GM18519 (cell line): ENCODE measurements at regions not wholly inside any gene's neighbourhood (a gene's known extent, or its start where the extent isn't known, plus 50 kb on each side); places are given as distances from the start of the nearest gene placed in this dataset.
"Not testable (repeated sequence)": the region's sequence is repeated elsewhere in the genome, so short reads cannot be mapped to it uniquely, and the experiment has no call there.

Experiments
- ATAC-seq: cut with Tn5 transposase; IDR thresholded peaks from one replicate; pipeline ENCODE4 v1.9.1; 2021; ENCODE audit warnings: mild to moderate bottlenecking, moderate library complexity; ENCODE audit not compliant: unreplicated experiment, low FRiP score

DNA sequence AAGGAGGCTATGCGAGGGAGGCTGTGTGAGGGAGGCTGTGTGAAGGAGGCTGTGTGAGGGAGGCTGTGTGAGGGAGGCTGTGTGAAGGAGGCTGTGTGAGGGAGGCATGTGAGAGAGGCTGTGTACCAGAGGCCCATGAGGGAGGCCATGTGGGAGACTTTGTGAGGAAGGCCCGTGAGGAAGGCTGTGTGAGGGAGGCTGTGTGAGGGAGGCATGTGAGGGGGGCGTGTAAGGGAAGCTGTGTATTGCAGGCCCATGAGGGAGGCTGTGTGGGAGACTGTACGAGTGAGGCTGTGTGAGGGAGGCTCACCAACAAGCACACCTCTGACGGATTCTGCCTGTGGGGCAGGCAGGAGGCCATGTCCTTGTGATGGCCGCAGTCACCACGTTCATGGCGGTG lies 122.7 kb upstream of the RNF32 start:
- not testable (repeated sequence) for ATAC-seq

DNA sequence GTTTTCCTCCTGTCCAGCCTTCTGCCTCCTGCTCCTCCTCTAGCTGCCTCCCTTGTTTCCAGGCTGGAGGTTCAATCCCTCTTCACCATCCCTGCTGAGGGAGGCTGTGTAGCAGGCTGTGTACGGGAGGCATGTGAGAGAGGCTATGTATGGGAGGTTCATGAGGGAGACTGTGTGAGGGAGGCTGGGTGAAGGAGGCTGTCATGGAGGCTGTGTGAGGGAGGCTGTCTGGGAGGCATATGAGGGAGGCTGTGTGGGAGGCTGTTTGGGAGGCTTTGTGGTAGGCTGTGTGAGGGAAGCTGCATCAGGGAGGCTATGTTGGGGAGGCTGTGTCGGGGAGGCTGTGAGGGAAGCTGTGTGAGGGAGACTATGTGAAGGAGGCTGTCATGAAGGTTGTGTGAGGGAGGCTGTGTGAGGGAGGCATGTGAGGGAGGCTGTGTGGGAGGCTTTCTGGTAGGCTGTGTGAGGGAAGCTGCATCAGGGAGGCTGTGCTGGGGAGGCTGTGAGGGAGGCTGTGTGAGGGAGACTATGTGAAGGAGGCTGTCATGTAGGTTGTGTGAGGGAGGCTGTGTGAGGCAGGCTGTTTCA lies 123.7 kb upstream of the RNF32 start:
- ATAC-seq: no peak

GRCh38 chr7:156515911-156516790 lies 124.4 kb upstream of the RNF32 start:
- no peak for ATAC-seq

DNA sequence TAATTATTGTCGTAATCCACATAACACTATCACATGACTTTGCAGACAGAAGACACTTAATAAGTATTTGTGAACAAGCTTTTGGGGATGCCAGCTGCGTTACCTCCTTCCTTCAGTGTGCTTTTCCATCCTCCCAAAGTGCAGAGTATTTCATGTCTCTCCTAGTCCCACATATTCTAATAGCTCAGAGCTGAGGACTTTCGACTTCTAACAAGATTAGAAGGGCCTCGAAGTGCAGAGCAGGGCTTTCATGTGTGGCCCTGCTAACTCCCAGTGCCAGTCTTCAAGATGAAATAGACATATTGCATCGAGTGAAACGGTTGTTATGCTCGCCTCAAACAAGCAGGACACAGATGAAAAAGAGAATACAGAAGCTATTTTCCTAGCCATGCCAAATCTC lies 125.7 kb upstream of the RNF32 start:
- ATAC-seq: no peak

GRCh38 chr7:156511426-156511825 lies 129.1 kb upstream of the RNF32 start:
- ATAC-seq: no peak

DNA sequence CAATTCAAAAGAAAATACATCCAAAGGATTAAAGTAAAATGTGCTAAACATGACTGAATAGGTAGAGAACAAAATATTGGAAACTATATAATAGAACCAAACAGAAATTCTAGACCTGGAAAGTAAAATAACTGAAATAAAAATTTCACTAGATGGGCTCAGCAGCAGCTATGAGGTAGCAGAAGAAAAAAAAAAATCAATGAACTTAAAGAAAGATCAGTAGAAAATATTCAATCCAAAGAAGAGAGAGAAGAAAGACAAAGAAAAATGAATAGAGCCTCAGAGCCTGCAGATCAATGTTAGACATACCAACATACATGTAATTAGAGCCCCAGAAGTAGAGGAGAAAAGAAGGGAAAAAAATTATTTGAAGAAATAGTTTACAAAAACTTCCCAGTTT lies 129.6 kb upstream of the RNF32 start:
- ATAC-seq: no peak

DNA sequence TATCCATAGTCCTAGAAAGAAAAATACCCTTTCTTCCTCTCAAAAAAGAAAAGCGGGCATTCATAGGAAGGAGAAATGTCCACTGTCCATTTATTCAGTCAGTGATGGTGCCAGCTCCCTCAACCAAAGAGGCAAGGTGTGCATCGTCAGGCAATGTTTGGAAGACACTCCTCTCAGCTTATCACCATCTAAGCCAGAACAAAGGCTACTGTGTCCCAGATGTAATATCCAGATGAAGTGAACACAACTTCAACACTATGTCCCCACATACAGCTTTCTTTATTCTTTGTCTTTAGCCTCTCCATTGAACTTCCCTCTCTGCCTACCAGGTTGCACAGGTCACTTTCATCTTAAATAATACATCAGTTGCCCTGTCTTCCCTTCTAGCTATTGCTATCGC lies 131.4 kb upstream of the RNF32 start:
- no peak for ATAC-seq

DNA sequence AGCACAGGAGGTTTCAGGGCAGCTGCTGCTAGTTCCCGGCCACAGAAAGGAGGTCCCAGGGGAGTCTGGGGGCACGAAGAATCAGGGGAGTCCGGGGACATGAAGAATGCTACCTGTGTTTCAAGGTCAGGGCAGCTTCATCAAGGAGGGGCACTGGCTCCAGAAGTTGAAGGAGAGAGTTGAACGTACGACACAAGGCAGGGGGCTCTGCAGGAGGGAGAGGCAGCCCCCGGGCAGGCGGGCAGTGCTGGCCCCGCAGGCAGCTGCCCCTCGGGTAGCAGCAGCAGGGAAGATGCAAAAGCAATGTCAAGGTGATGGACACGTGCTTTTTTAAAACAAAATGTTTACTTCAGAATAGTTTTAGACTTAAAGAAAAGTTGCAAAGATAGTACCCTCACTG lies 134.7 kb upstream of the RNF32 start:
- ATAC-seq: no peak

- no peak for ATAC-seq
These were observed 135.7 kb upstream of the RNF32 start for GRCh38 chr7:156504687-156505545.

GRCh38 chr7:156504006-156504405 lies 136.6 kb upstream of the RNF32 start:
- no peak for ATAC-seq

DNA sequence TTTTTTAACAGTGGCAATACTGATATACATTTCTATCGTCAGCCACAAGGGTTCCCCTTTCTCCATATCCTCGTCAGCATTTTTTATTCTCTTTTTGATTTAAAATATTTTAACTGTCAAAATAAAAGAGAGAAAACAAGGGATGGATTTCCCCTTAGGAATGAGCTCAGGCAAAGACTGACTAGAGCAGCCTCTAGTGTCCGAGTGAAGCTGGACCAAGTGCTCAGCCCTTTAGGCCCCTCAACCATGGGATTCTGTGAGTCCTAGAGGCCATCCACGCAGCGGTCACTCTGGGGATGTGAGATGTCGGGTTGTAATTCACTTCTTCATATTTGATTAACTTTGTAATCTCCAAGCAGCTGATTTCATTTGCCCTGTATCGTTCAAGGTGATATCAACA lies 137.4 kb upstream of the RNF32 start:
- no peak for ATAC-seq

- ATAC-seq: not testable (repeated sequence)
These were observed 138.8 kb upstream of the RNF32 start for GRCh38 chr7:156501815-156502214.

GRCh38 chr7:156499247-156499881 lies 141.2 kb upstream of the RNF32 start:
- no peak for ATAC-seq

DNA sequence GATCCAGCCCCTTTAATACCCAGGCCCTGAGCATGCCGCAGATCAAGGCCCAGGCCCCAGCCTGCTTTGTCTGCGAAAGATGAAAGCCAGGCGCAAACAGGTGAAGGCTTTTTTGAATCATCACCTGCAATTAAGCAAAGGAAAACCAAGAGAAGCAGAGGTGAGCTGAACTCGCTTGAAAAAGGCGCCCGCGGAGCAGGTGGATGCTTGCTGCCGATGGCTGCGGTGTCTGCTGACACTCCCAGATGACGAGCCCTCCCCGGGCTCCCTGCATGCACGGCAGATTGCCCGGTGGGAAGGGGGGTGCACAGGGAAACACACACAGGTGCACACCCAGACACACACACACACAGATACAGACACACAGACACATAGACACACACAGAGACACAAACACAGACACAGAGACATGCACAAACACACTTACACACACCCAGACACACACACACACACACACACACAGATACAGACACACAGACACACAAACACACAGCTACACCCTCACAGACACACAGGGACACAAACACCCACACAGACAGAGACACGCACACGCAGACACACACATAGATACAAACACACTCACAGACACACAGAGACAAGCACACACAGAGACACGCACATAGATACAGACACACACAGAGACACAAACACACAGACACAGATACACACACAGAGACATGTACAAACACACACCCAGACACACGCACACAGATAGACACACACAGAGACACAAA lies 142.6 kb upstream of the RNF32 start:
- no peak for ATAC-seq

DNA sequence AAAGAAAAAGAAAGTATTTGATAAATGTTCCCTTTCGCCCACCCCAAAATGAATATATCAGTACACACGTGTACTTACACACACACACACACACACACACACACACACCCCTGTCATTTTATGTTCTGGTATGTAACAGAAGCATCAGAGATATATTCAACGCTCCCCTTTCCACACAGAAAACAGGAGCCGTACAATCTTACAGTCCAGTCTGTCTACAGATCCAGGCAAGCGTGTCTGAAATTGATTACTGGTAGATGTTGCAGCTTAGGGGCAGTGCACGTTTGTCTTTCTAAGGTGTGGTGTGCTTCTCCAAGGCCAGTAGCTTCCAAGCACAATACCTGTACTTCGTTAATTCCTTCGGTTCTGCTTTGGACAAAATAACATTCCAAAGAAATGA lies 143.7 kb upstream of the RNF32 start:
- no peak for ATAC-seq

- no peak for ATAC-seq
These were observed 144.2 kb upstream of the RNF32 start for GRCh38 chr7:156496363-156496769.

GRCh38 chr7:156494960-156495359 lies 145.6 kb upstream of the RNF32 start:
- ATAC-seq: no peak

GRCh38 chr7:156493942-156494341 lies 146.6 kb upstream of the RNF32 start:
- ATAC-seq: no peak

DNA sequence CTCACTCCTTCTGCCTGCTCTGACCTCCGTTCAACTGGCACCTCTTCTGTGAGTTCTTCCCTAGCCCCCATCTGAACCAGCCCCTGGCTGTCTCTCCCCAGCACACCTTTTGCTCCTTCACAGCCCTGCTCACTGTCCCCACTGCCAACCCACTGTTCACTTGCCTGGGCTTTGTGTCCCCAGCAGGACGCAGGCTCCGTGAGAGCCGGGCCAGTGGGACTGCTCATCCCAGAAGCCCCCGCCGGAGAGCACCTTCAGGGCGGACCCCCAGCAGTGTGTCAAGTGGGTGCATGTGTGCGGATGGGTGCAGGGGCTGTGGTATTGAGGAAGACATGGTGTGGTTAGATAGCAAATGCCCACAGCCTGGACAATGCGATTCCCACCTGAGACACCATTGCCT lies 148.4 kb upstream of the RNF32 start:
- ATAC-seq: no peak

DNA sequence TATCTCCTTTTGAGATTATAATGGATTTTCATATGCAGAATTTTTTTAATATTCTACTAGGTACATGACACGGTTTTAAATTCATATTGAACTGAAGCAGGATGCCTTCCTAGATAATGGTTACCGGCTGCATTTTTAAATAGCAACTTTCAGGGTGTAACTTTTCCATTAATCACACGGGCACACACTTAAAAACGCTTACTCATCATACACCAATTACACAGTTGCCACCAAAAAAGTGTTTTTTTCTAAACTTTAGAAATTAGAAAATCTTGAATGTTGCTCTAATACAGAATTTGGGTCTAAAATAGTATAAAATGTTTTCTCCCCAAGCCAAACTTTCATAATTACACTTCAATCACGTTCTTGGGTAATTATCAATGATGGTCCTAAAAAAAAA lies 149.1 kb upstream of the RNF32 start:
- ATAC-seq: no peak
